NT2/D1 (cell line): ENCODE measurements at regions not wholly inside any gene's neighbourhood (a gene's known extent, or its start where the extent isn't known, plus 50 kb on each side); places are given as distances from the start of the nearest gene placed in this dataset.

Experiments
- SUZ12 ChIP-seq: IDR thresholded peaks from 2 replicates; pipeline ENCODE4 v1.6.1; 2011; ENCODE audit not compliant: insufficient read length, insufficient read depth; ENCODE audit errors: extremely low read depth
- YY1 ChIP-seq: IDR thresholded peaks from 2 replicates; pipeline ENCODE4 v1.6.1; 2011; ENCODE audit not compliant: insufficient read length, insufficient read depth

GRCh38 chr5:115461093-115461492, 83.5 kb downstream of the FEM1C start:
- no peak for TF ChIP-seq SUZ12
- no peak for TF ChIP-seq YY1
